B cell (primary cell): ENCODE measurements at regions not wholly inside any gene's neighbourhood (a gene's known extent, or its start where the extent isn't known, plus 50 kb on each side); places are given as distances from the start of the nearest gene placed in this dataset.

ENCODE experiments used
- ATAC-seq: fragments of 200-7000 bp; cut with Tn5 transposase; one replicate; pipeline ENCODE4 v1.10.0; 2021; ENCODE audit warnings: low read depth, mild to moderate bottlenecking, moderate number of reproducible peaks, moderate library complexity
- CTCF ChIA-PET: fragments of 350-600 bp; sonication (Branson Sonifier 250); formaldehyde crosslinking; loops from one replicate; lab custom pipeline; 2021; ENCODE audit warnings: antibody characterized with exemption, inconsistent platforms; lab: Charles Lee
- POLR2A ChIA-PET: fragments of 350-600 bp; sonication (Branson Sonifier 250); formaldehyde crosslinking; loops from one replicate; lab custom pipeline; 2021; ENCODE audit warnings: antibody characterized with exemption; lab: Charles Lee
- DNase-seq: peaks from one replicate; pipeline ENCODE4 v3.0.0; 2013
- H2AFZ ChIP-seq: 2 replicates; pipeline ENCODE4 v1.6.1; 2012; ENCODE audit warnings: mild to moderate bottlenecking, low read depth, low read length; ENCODE audit not compliant: insufficient read depth, poor library complexity, severe bottlenecking
- H3K27ac ChIP-seq, 2 donors: 1 replicate in 1 of 2; 2 replicates in 1 of 2; pipeline ENCODE4 v1.5.1; 2012 to 2013; ENCODE audit warnings: low read length in 2 of 2, mild to moderate bottlenecking in 2 of 2, moderate library complexity in 1 of 2
- H3K27me3 ChIP-seq, 4 experiments: fragments of 200-600 bp in 1 of 4; sonication (generic) in 1 of 4; replicated peaks in 1 of 4; 1 replicate in 2 of 4; 2 replicates in 2 of 4; pipeline versions ENCODE4 v1.6.1 to v1.7.0; 2013 to 2016; ENCODE audit warnings: low read length in 3 of 4, mild to moderate bottlenecking in 2 of 4, mixed read lengths in 1 of 4, moderate library complexity in 1 of 4; ENCODE audit not compliant: insufficient read depth in 4 of 4, control insufficient read depth in 3 of 4; ENCODE audit errors: control extremely low read depth in 1 of 4
- H3K36me3 ChIP-seq, 2 experiments: replicated peaks in 1 of 2; 1 replicate in 1 of 2; 2 replicates in 1 of 2; pipeline versions ENCODE4 v1.6.1 to v1.7.1; 2013; ENCODE audit warnings: low read length in 1 of 2; ENCODE audit not compliant: insufficient read depth in 2 of 2, control insufficient read depth in 1 of 2; ENCODE audit errors: control extremely low read depth in 1 of 2, extremely low read depth in 1 of 2
- H3K4me1 ChIP-seq, 2 donors: fragments of 200-600 bp in 1 of 2; sonication (generic) in 1 of 2; 1 replicate in 1 of 2; 2 replicates in 1 of 2; pipeline versions ENCODE4 v1.5.1 to v1.6.1; 2013 to 2017; ENCODE audit warnings: low read length in 2 of 2; ENCODE audit not compliant: control insufficient read depth in 2 of 2, insufficient read depth in 2 of 2
- H3K4me2 ChIP-seq: replicated peaks from 2 replicates; pipeline ENCODE3; 2012; ENCODE audit warnings: mild to moderate bottlenecking, low read depth, low read length; ENCODE audit not compliant: poor library complexity, severe bottlenecking
- H3K4me3 ChIP-seq, 5 experiments: fragments of 200-600 bp in 1 of 5; sonication (generic) in 1 of 5; 1 replicate in 3 of 5; 2 replicates in 2 of 5; pipeline versions ENCODE4 v1.5.1 to v1.7.0; 2011 to 2016; ENCODE audit warnings: low read length in 4 of 5, mild to moderate bottlenecking in 4 of 5, low read depth in 2 of 5, control low read depth in 1 of 5, moderate library complexity in 1 of 5; ENCODE audit not compliant: insufficient read depth in 1 of 5; ENCODE audit errors: control extremely low read depth in 1 of 5, extremely low read depth in 1 of 5
- H3K79me2 ChIP-seq: fragments of 200-600 bp; sonication (generic); one replicate; pipeline ENCODE4 v1.6.0; 2016; ENCODE audit warnings: low read length; ENCODE audit not compliant: control insufficient read depth, insufficient read depth
- H3K9ac ChIP-seq: fragments of 200-600 bp; sonication (generic); 2 replicates; pipeline ENCODE4 v1.6.1; 2017; ENCODE audit warnings: mild to moderate bottlenecking, low read length, moderate library complexity
- H3K9me3 ChIP-seq, 3 donors: one replicate each; pipeline versions ENCODE4 v1.6.1 to v1.7.1; 2013; ENCODE audit warnings: low read length in 2 of 3; ENCODE audit not compliant: control insufficient read depth in 2 of 3, insufficient read depth in 1 of 3; ENCODE audit errors: control extremely low read depth in 1 of 3
- H4K20me1 ChIP-seq: 2 replicates; pipeline ENCODE4 v1.6.0; 2012; ENCODE audit warnings: mild to moderate bottlenecking, low read length; ENCODE audit not compliant: insufficient read depth, control insufficient read depth, poor library complexity, severe bottlenecking
- H3K27ac Mint-ChIP-seq: one replicate; pipeline ENCODE4 v1.8.0; 2021; ENCODE audit warnings: mixed read lengths
- H3K27me3 Mint-ChIP-seq: one replicate; pipeline ENCODE4 v1.8.0; 2021; ENCODE audit warnings: mixed read lengths
- H3K4me1 Mint-ChIP-seq: one replicate; pipeline ENCODE4 v1.8.0; 2021; ENCODE audit warnings: mixed read lengths
- H3K4me3 Mint-ChIP-seq: one replicate; pipeline ENCODE4 v1.8.0; 2021; ENCODE audit warnings: mixed read lengths
- H3K9me3 Mint-ChIP-seq: one replicate; pipeline ENCODE4 v1.8.0; 2022; ENCODE audit warnings: mixed read lengths; ENCODE audit not compliant: insufficient read depth
- EZH2 ChIP-seq: IDR thresholded peaks from 2 replicates; pipeline ENCODE4 v1.6.1; 2012; ENCODE audit warnings: borderline replicate concordance, low read depth, mild to moderate bottlenecking, moderate library complexity, low read length; ENCODE audit not compliant: insufficient read depth, poor library complexity, severe bottlenecking
- WGBS: methylation state at CpG from one replicate; pipeline ENCODE4 v1.1.5; 2013; ENCODE audit warnings: missing lambda C conversion rate; ENCODE audit not compliant: insufficient coverage; 5-methylcytosine and 5-hydroxymethylcytosine counted together
- intact Hi-C: fragments of 100-400 bp; cut with micrococcal nuclease; formaldehyde crosslinking; loops from one replicate; pipeline ENCODE4 v1.10.0; 2022
- TF ChIP-seq, protein P1 (sequence below): fragments of 200-600 bp; IDR thresholded peaks from one replicate; pipeline ENCODE4 v1.8.0; 2022; ENCODE audit warnings: antibody characterized with exemption, mild to moderate bottlenecking

DNA sequence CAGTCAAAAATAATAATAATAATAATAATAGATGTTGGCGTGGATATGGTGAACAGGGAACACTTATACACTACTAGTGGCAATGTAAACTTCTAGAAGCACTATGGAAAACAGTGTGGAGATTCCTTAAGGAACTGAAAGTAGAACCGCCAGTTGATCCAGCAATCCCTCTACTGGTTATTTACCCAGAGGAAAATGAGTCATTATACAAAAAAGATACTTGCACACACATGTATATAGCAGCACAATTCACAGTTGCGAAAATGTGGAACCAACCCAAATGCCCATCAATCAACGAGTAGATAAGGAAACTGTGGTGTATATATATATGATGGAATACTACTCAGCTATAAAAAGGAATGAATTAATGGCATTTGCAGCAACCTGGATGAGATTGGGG lies 176.0 kb downstream of the PLPP3 start:
- H3K27me3 Mint-ChIP-seq, result no peaks in the 10 kb centered on the region
- intact Hi-C loops, result loop anchor here (5.0 kb wide), 1 partner anchor 124 kb away; no protein-coding TSS in a partner anchor
- Histone ChIP-seq H3K4me1 (peaks cover 39 to 45% of the 10 kb centered on the region in 2 donors), H3K4me2 (no peak overlapping the region), H3K79me2 (no peaks in the 10 kb centered on the region), H3K36me3 (no peaks in the 10 kb centered on the region), H3K9me3 (peaks cover 0 to 2% (median 1%) of the 10 kb centered on the region in 3 donors), H4K20me1 (no peaks in the 10 kb centered on the region), H3K27ac (no peak overlapping the region), H3K9ac (no peak overlapping the region), H3K27me3 (no peaks in the 10 kb centered on the region), H3K4me3 (no peak overlapping the region), H2AFZ (no peak overlapping the region)
- ChIA-PET POLR2A (no interaction called here), CTCF (no interaction called here)
- no peak for DNase-seq
- no peak overlapping the region for H3K27ac Mint-ChIP-seq
- H3K4me1 Mint-ChIP-seq, result peaks cover 49% of the 10 kb centered on the region
- no CpG with 5 or more reads among the region's 4 CpGs for WGBS
- TF ChIP-seq, protein P1, sequence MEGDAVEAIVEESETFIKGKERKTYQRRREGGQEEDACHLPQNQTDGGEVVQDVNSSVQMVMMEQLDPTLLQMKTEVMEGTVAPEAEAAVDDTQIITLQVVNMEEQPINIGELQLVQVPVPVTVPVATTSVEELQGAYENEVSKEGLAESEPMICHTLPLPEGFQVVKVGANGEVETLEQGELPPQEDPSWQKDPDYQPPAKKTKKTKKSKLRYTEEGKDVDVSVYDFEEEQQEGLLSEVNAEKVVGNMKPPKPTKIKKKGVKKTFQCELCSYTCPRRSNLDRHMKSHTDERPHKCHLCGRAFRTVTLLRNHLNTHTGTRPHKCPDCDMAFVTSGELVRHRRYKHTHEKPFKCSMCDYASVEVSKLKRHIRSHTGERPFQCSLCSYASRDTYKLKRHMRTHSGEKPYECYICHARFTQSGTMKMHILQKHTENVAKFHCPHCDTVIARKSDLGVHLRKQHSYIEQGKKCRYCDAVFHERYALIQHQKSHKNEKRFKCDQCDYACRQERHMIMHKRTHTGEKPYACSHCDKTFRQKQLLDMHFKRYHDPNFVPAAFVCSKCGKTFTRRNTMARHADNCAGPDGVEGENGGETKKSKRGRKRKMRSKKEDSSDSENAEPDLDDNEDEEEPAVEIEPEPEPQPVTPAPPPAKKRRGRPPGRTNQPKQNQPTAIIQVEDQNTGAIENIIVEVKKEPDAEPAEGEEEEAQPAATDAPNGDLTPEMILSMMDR, result no peak
- no peak for TF ChIP-seq EZH2
- ATAC-seq, result no peak
- no peak overlapping the region for H3K4me3 Mint-ChIP-seq
- no peaks in the 10 kb centered on the region for H3K9me3 Mint-ChIP-seq

DNA sequence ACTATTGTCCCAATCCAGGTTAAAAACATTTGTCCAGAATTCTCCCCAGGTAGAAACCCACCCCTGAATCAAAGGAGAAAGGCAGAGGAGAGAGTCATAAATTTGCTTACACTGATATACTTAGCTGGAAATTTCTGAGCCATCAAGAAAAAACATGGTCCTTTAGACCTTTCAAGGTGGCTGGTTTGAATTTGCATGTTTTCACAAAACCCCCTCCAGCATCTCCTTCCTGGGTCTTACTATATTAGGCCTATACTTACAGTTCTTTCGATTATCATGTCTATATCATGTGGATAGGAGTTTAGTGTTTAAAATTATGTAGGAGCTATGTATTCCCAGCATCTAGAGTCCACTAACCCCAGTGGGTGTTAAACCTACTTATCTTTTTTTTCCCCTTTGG lies 178.2 kb downstream of the PLPP3 start:
- H3K36me3 ChIP-seq, result no peaks in the 10 kb centered on the region
- intact Hi-C loops, result loop anchor here (5.0 kb wide), 1 partner anchor 126 kb away; no protein-coding TSS in a partner anchor
- ATAC-seq (no peak), DNase-seq (peak; percentile 31)
- POLR2A ChIA-PET, result no interaction called here
- no peak for TF ChIP-seq EZH2
- TF ChIP-seq, protein P1, result no peak
- H4K20me1 ChIP-seq, result no peaks in the 10 kb centered on the region
- H3K27me3 ChIP-seq, result no peaks in the 10 kb centered on the region
- no peak overlapping the region for H3K9ac ChIP-seq
- H3K27me3 Mint-ChIP-seq, result no peaks in the 10 kb centered on the region
- no peaks in the 10 kb centered on the region for H3K9me3 Mint-ChIP-seq
- H3K9me3 ChIP-seq, result peaks cover 0 to 2% (median 1%) of the 10 kb centered on the region in 3 donors
- CTCF ChIA-PET, result interaction anchor here (0.8 to 1.2 kb wide), 2 partner anchors 8 to 183 kb away, joined by 3 to 5 read pairs; no protein-coding TSS in a partner anchor
- H3K4me3 ChIP-seq, result no peak overlapping the region
- peaks cover 39 to 41% of the 10 kb centered on the region in 2 donors for H3K4me1 ChIP-seq
- H3K4me3 Mint-ChIP-seq, result peak overlapping the region; percentile 46
- H3K4me2 ChIP-seq, result peak overlapping the region; percentile 48
- H3K4me1 Mint-ChIP-seq, result peaks cover 46% of the 10 kb centered on the region
- no peak overlapping the region for H2AFZ ChIP-seq
- H3K27ac ChIP-seq, result no peak overlapping the region
- peak overlapping the region; percentile 16 for H3K27ac Mint-ChIP-seq
- WGBS, result no CpG with 5 or more reads among the region's 1 CpG
- H3K79me2 ChIP-seq, result no peaks in the 10 kb centered on the region
